ENCODE measurements at regions not wholly inside any gene's neighbourhood (a gene's known extent, or its start where the extent isn't known, plus 50 kb on each side); places are given as distances from the start of the nearest gene placed in this dataset.

- DNase-seq (ENCODE audit: low read depth, low spot score): no peak
Measured at GRCh38 chr6:12661432-12662089, 55.0 kb upstream of the PHACTR1 start.
